OCI-LY3 (cell line): ENCODE measurements at regions not wholly inside any gene's neighbourhood (a gene's known extent, or its start where the extent isn't known, plus 50 kb on each side); places are given as distances from the start of the nearest gene placed in this dataset.

Source experiments
- H2AFZ ChIP-seq: fragments of 200-600, 300-600 bp; shearing (Covaris generic); 2 replicates; pipeline ENCODE4 v1.6.0; 2014; ENCODE audit warnings: antibody characterized with exemption, low read depth, low read length
- H3K27ac ChIP-seq: fragments of 200-600, 300-600 bp; sonication (generic); 2 replicates; pipeline ENCODE4 v1.5.1; 2014; ENCODE audit warnings: mild to moderate bottlenecking, low read length, moderate library complexity, mixed read lengths
- H3K27me3 ChIP-seq: fragments of 200-600, 300-600 bp; sonication (generic); 2 replicates; pipeline ENCODE4 v1.6.1; 2014; ENCODE audit warnings: low read depth, low read length, mixed read lengths
- H3K36me3 ChIP-seq: fragments of 200-600, 300-600 bp; sonication (generic); replicated peaks from 2 replicates; pipeline ENCODE3; 2014; ENCODE audit warnings: low read depth, low read length, mixed read lengths
- H3K4me1 ChIP-seq: fragments of 300-600, 200-600 bp; sonication (generic); 2 replicates; pipeline ENCODE4 v1.6.1; 2014; ENCODE audit warnings: low read length, mixed read lengths
- H3K4me2 ChIP-seq: fragments of 200-600, 300-600 bp; sonication (generic); 2 replicates; pipeline ENCODE4 v1.6.1; 2014; ENCODE audit warnings: low read length, mixed read lengths
- H3K4me3 ChIP-seq: fragments of 300-600, 200-600 bp; sonication (generic); 2 replicates; pipeline ENCODE4 v1.5.1; 2014; ENCODE audit warnings: antibody characterized with exemption, mild to moderate bottlenecking, low read length, moderate library complexity
- H3K79me2 ChIP-seq: fragments of 300-600, 200-600 bp; shearing (Covaris generic); 2 replicates; pipeline ENCODE4 v1.6.1; 2014; ENCODE audit warnings: mild to moderate bottlenecking, low read length, mixed read lengths
- H3K9ac ChIP-seq: fragments of 300-600, 200-600 bp; shearing (Covaris generic); 2 replicates; pipeline ENCODE4 v1.6.0; 2014; ENCODE audit warnings: mild to moderate bottlenecking, low read length, moderate library complexity
- H3K9me3 ChIP-seq: fragments of 200-600, 300-600 bp; shearing (Covaris generic); 2 replicates; pipeline ENCODE4 v1.6.1; 2014; ENCODE audit warnings: low read length, mixed read lengths; ENCODE audit not compliant: insufficient read depth
- H4K20me1 ChIP-seq: fragments of 200-600, 300-600 bp; sonication (generic); 2 replicates; pipeline ENCODE4 v1.6.1; 2016; ENCODE audit warnings: low read length, mixed read lengths; ENCODE audit not compliant: insufficient read depth
- CTCF ChIP-seq: fragments of 200-600, 300-600 bp; sonication (generic); IDR thresholded peaks from 2 replicates; pipeline ENCODE4 v1.5.1; 2014; ENCODE audit warnings: antibody characterized with exemption, low read length, low read depth
- EZH2phosphoT487 ChIP-seq: fragments of 200-600 bp; shearing (Covaris generic); IDR thresholded peaks from 2 replicates; pipeline ENCODE4 v1.6.1; 2018; ENCODE audit warnings: antibody characterized with exemption, mixed run types, low read depth

- no peak overlapping the region for H3K4me3 ChIP-seq
- H3K9ac ChIP-seq = no peak overlapping the region
- H3K4me2 ChIP-seq = no peak overlapping the region
- TF ChIP-seq EZH2phosphoT487 (no peak), CTCF (no peak)
- no peak overlapping the region for H3K27ac ChIP-seq
- no peaks in the 10 kb centered on the region for H3K36me3 ChIP-seq
- H3K4me1 ChIP-seq = peaks cover 2% of the 10 kb centered on the region; the same call in 1 of the 2 replicates
- no peak overlapping the region for H2AFZ ChIP-seq
- H3K9me3 ChIP-seq = no peaks in the 10 kb centered on the region
- H3K27me3 ChIP-seq = no peaks in the 10 kb centered on the region
- H3K79me2 ChIP-seq = no peaks in the 10 kb centered on the region
- H4K20me1 ChIP-seq = no peaks in the 10 kb centered on the region
These were observed 1247.2 kb downstream of the AACS start for GRCh38 chr12:126312457-126312856.

GRCh38 chr12:126316411-126316810 lies 1251.2 kb downstream of the AACS start:
- Histone ChIP-seq H3K79me2 (no peaks in the 10 kb centered on the region), H3K9me3 (no peaks in the 10 kb centered on the region), H3K36me3 (no peaks in the 10 kb centered on the region), H3K4me3 (no peak overlapping the region), H3K4me2 (no peak overlapping the region), H3K4me1 (peaks cover under 1% of the 10 kb centered on the region; the same call in 1 of the 2 replicates), H4K20me1 (no peaks in the 10 kb centered on the region), H3K27ac (no peak overlapping the region), H2AFZ (no peak overlapping the region; the same call in 1 of the 2 replicates), H3K9ac (no peak overlapping the region), H3K27me3 (no peaks in the 10 kb centered on the region)
- TF ChIP-seq EZH2phosphoT487 = no peak
- no peak for TF ChIP-seq CTCF

GRCh38 chr12:126337556-126338441 lies 1272.6 kb downstream of the AACS start:
- H3K4me2 ChIP-seq = no peak overlapping the region
- TF ChIP-seq EZH2phosphoT487 (no peak), CTCF (no peak)
- no peak overlapping the region for H3K4me3 ChIP-seq
- H3K27me3 ChIP-seq = no peaks in the 10 kb centered on the region
- no peak overlapping the region for H3K27ac ChIP-seq
- no peaks in the 10 kb centered on the region for H3K36me3 ChIP-seq
- H3K9ac ChIP-seq = no peak overlapping the region
- no peaks in the 10 kb centered on the region for H3K79me2 ChIP-seq
- no peaks in the 10 kb centered on the region for H4K20me1 ChIP-seq
- H3K4me1 ChIP-seq = no peaks in the 10 kb centered on the region
- no peak overlapping the region for H2AFZ ChIP-seq
- H3K9me3 ChIP-seq = no peaks in the 10 kb centered on the region

- Histone ChIP-seq H3K79me2 (no peaks in the 10 kb centered on the region), H2AFZ (no peak overlapping the region), H3K4me2 (no peak overlapping the region), H3K9ac (no peak overlapping the region), H3K36me3 (no peaks in the 10 kb centered on the region), H3K4me3 (no peak overlapping the region), H3K27ac (no peak overlapping the region), H3K27me3 (no peaks in the 10 kb centered on the region), H3K9me3 (no peaks in the 10 kb centered on the region), H3K4me1 (no peaks in the 10 kb centered on the region), H4K20me1 (no peaks in the 10 kb centered on the region)
- TF ChIP-seq CTCF = no peak
- no peak for TF ChIP-seq EZH2phosphoT487
These were observed 1277.6 kb downstream of the AACS start for GRCh38 chr12:126342866-126343265.
